ENCODE measurements at regions not wholly inside any gene's neighbourhood (a gene's known extent, or its start where the extent isn't known, plus 50 kb on each side); places are given as distances from the start of the nearest gene placed in this dataset.
A peak's percentile ranks its signal among the peaks of the same experiment; 100 is the strongest.

DNA sequence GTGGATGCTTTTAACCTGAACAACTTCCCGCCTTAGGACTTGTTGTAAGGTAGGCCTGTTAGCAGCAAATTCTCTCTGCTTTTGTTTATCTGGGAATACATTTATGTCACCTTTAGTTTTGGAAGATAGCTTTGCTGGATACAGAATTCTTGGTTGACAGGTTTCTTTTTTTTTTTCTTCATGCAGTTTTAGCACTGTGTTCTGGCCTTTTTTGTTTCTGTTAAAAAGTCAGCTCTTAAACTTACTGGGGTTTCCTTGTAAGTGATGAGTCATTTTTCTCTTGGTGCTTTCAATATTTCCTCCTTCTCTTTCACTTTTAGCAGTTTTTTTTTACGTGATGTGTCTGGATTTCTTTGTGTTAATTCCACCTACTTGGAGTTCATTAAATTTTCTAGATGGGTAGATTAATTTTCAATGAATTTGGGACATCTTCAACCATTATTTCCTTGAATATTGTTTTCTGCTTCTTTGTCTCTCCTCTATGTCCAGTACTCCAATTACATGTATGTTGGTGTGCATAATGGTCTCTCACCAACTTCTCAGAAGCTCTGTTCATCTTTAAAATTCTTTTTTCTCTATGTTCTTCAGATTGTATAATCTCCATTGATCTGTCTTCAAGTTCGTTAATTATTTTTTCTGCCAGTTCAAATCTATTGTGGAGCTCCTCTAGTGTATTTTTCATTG is 188.2 kb upstream of the ZNF536 start:
- TF ChIP-seq, protein P1, sequence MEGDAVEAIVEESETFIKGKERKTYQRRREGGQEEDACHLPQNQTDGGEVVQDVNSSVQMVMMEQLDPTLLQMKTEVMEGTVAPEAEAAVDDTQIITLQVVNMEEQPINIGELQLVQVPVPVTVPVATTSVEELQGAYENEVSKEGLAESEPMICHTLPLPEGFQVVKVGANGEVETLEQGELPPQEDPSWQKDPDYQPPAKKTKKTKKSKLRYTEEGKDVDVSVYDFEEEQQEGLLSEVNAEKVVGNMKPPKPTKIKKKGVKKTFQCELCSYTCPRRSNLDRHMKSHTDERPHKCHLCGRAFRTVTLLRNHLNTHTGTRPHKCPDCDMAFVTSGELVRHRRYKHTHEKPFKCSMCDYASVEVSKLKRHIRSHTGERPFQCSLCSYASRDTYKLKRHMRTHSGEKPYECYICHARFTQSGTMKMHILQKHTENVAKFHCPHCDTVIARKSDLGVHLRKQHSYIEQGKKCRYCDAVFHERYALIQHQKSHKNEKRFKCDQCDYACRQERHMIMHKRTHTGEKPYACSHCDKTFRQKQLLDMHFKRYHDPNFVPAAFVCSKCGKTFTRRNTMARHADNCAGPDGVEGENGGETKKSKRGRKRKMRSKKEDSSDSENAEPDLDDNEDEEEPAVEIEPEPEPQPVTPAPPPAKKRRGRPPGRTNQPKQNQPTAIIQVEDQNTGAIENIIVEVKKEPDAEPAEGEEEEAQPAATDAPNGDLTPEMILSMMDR (IDR thresholded peaks at IDR 0.05; ENCODE audit: control extremely low read depth, extremely low read depth, low read depth, missing control alignments): no peak
- no peak for DNase-seq (ENCODE audit: extremely low spot score)
- ChIA-PET CTCF (no interaction called here), POLR2A (no interaction called here)

DNA sequence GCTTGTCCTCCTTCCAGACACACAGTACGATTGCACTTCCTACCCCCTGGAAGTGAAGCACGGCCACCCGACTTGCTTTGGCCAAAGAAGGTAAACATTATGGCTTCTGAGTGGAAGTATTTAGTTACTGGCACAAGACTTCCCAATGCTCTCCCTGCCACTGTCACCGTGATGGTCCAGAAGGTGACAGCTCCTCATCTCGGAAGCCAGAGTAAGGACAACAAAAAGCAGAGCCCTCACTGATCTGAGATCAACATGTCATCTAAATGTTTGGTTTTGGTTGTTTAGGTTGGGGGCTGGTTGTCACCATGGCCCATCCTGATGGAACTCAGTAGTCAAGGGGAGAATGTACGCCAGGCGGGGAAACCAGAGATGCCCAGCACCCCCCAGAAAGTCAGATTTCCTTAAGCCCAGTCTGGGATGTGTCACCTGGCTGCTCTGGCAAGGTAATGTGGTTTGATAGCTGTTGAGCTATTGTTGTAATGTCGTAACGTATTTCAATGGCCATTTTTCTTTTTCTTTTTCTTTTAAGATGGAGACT is 170.1 kb upstream of the ZNF536 start:
- CTCF ChIA-PET: no interaction called here
- POLR2A ChIA-PET: no interaction called here
- TF ChIP-seq, protein P1 (IDR thresholded peaks at IDR 0.05; ENCODE audit: control extremely low read depth, extremely low read depth, low read depth, missing control alignments): no peak

DNA sequence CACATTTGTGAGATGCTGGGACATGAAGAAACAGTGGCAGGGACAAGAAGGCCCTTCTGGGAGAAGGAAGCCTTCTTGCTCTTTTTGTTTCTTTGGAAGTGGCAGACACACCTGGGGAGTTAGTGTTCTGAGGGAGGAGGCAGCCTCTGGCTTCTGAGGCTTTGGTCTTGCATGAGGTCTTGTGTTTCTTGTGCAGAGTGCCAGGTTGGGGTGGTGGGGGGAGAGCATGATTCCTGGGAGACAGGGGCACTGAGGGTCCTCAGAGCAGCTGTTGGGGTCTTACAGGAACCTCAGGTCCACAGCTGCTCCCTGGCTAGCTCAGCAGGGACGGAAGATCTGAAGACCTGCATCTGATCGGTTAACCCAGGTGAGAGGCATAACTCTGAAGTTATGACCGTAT is 167.5 kb upstream of the ZNF536 start:
- POLR2A ChIA-PET: no interaction called here
- CTCF ChIA-PET: interaction anchor here (1.0 kb wide), 1 partner anchor 13 kb away, joined by 4 read pairs; no protein-coding TSS in a partner anchor
- peak; percentile 4 for DNase-seq (ENCODE audit: extremely low spot score)
- TF ChIP-seq, protein P1 (IDR thresholded peaks at IDR 0.05; ENCODE audit: control extremely low read depth, extremely low read depth, low read depth, missing control alignments): no peak

More for the DNA sequence above, 170.1 kb upstream of the ZNF536 start:
- peak; percentile 1 for DNase-seq (ENCODE audit: extremely low spot score)

DNA sequence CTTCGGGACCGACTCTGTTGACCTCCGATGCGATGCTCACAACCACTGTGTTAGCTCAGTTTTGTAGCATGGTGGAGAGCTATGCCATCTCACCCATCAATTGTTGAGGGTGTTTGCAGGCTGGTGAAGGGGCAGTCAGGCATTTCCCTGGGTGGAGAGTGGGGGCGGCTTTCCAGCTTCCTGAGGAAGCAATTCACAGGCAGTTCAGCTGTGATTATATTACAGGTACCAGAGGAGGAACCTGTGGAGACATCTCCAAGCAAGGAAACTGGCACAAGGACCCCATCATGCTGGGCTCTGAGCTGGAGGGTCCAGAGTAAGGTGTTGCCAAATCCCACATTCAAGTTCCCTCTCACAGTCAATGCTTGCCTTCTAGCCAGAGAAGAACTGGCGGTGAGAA is 166.0 kb upstream of the ZNF536 start:
- ChIA-PET CTCF (no interaction called here), POLR2A (no interaction called here)
- peak; percentile 1 for DNase-seq (ENCODE audit: extremely low spot score)
- TF ChIP-seq, protein P1 (IDR thresholded peaks at IDR 0.05; ENCODE audit: control extremely low read depth, extremely low read depth, low read depth, missing control alignments): no peak

DNA sequence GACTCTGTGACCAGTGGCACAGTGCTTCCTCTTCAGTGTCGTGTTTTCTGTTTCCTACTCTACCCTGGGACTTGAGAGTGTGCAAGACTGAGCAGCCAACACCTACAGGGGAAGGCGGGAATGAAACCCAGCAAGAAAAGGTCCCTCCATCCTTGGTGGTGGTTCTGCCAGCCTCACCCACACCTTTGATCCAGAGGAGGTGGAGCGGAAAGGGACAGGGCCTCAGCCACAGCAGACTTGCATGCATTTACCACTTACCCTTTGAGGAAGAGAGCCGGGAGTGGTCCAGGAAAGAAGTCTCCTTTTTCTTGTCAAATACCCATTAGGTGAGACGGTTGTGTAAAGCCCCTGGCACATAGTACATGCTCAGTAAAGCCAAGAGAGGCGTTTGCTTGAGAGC is 164.8 kb upstream of the ZNF536 start:
- CTCF ChIA-PET: no interaction called here
- peak; percentile 4 for DNase-seq (ENCODE audit: extremely low spot score)
- POLR2A ChIA-PET: no interaction called here

DNA sequence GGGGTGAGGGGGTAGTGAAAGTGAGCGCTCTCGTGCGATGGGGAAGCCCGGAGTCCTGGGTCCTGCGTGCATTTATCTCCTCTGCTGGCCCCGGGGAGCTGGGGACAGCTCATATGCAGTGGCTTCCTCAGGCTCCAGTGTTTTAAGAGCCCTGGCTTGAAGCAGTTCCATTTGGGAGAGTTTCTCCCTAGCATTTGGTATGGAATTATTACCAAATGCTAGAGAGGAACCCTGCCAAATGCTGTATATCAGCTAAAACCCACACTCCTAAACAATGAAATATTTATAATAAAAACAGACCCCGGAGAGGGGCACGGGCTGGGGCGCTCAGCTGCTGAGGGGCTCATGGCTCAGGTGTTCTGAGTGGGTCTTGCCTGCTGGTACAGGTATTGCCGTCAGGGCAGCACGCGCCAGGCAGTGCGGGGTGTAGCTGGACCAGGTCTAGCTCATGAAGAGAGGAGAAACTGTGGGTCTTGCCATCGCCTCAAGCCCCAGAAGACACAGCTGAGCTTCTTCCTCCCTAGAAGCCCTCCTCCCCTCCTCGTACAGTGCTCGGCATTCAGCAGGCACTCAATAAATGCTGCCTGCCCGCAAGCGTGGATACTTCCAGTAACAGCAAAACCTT is 163.6 kb upstream of the ZNF536 start:
- TF ChIP-seq, protein P1 (IDR thresholded peaks at IDR 0.05; ENCODE audit: control extremely low read depth, extremely low read depth, low read depth, missing control alignments): no peak
- no peak for DNase-seq (ENCODE audit: extremely low spot score)
- POLR2A ChIA-PET: no interaction called here
- CTCF ChIA-PET: interaction anchor here (1.4 kb wide), 1 partner anchor 8 kb away, joined by 4 read pairs; no protein-coding TSS in a partner anchor

More for the DNA sequence above, 164.8 kb upstream of the ZNF536 start:
- TF ChIP-seq, protein P1 (IDR thresholded peaks at IDR 0.05; ENCODE audit: control extremely low read depth, extremely low read depth, low read depth, missing control alignments): no peak

All from GM10248 (cell line).